Activated CD8-positive, alpha-beta T cell treated with anti-CD3 and anti-CD28 coated beads for 36 hours (primary cell): ENCODE measurements at regions not wholly inside any gene's neighbourhood (a gene's known extent, or its start where the extent isn't known, plus 50 kb on each side); places are given as distances from the start of the nearest gene placed in this dataset.
A peak's percentile ranks its signal among the peaks of the same experiment; 100 is the strongest.

Source experiments
- ATAC-seq: fragments of 200-7000 bp; cut with Tn5 transposase; one replicate; pipeline ENCODE4 v1.10.0; 2021; ENCODE audit warnings: mild to moderate bottlenecking, moderate library complexity
- CTCF ChIA-PET: fragments of 350-600 bp; sonication (Branson Sonifier 250); formaldehyde crosslinking; loops from one replicate; lab custom pipeline; 2021; ENCODE audit warnings: antibody characterized with exemption; lab: Charles Lee
- POLR2A ChIA-PET: fragments of 350-600 bp; sonication (Branson Sonifier 250); formaldehyde crosslinking; loops from one replicate; lab custom pipeline; 2021; ENCODE audit warnings: antibody characterized with exemption; lab: Charles Lee
- DNase-seq: peaks from one replicate; pipeline ENCODE4 v3.0.0-alpha.2; 2020
- H3K27ac Mint-ChIP-seq: one replicate; pipeline ENCODE4 v1.8.0; 2021; ENCODE audit warnings: mild to moderate bottlenecking, mixed read lengths
- H3K27me3 Mint-ChIP-seq: one replicate; pipeline ENCODE4 v1.8.0; 2021; ENCODE audit warnings: mixed read lengths
- H3K36me3 Mint-ChIP-seq: one replicate; pipeline ENCODE4 v1.8.0; 2021; ENCODE audit warnings: low read depth, mixed read lengths
- H3K4me1 Mint-ChIP-seq: one replicate; pipeline ENCODE4 v1.8.0; 2021; ENCODE audit warnings: low read depth, mixed read lengths
- H3K4me3 Mint-ChIP-seq: one replicate; pipeline ENCODE4 v1.8.0; 2021; ENCODE audit warnings: mild to moderate bottlenecking, moderate library complexity, mixed read lengths
- H3K9me3 Mint-ChIP-seq: one replicate; pipeline ENCODE4 v1.8.0; 2021; ENCODE audit warnings: mixed read lengths
- CTCF ChIP-seq: fragments of 200-600 bp; IDR thresholded peaks from one replicate; pipeline ENCODE4 v1.8.0; 2022; ENCODE audit warnings: antibody characterized with exemption, mild to moderate bottlenecking
- intact Hi-C: fragments of 100-400 bp; cut with micrococcal nuclease; formaldehyde crosslinking; loops from one replicate; pipeline ENCODE4 v1.10.0; 2022

GRCh38 chr4:131441004-131441688, 1707.9 kb upstream of the PCDH10 start:
- POLR2A ChIA-PET: no interaction called here
- Mint-ChIP-seq H3K36me3 (no peaks in the 10 kb centered on the region), H3K4me1 (no peaks in the 10 kb centered on the region), H3K27me3 (no peaks in the 10 kb centered on the region), H3K9me3 (peaks cover 8% of the 10 kb centered on the region), H3K4me3 (no peak overlapping the region), H3K27ac (no peak overlapping the region)
- CTCF ChIA-PET: no interaction called here
- TF ChIP-seq CTCF: no peak
- ATAC-seq: no peak
- intact Hi-C loops: no loop called here
- DNase-seq: no peak

- Mint-ChIP-seq H3K4me3 (no peak overlapping the region), H3K27ac (no peak overlapping the region), H3K9me3 (peaks cover 4% of the 10 kb centered on the region), H3K4me1 (no peaks in the 10 kb centered on the region), H3K27me3 (no peaks in the 10 kb centered on the region), H3K36me3 (no peaks in the 10 kb centered on the region)
- ChIA-PET CTCF (no interaction called here), POLR2A (no interaction called here)
- DNase-seq (no peak), ATAC-seq (no peak)
- intact Hi-C loops: no loop called here
- TF ChIP-seq CTCF: no peak
Observed at GRCh38 chr4:131447883-131448282, 1701.2 kb upstream of the PCDH10 start.

- Mint-ChIP-seq H3K4me3 (no peak overlapping the region), H3K27ac (no peak overlapping the region), H3K36me3 (no peaks in the 10 kb centered on the region), H3K9me3 (peaks cover 4% of the 10 kb centered on the region), H3K27me3 (no peaks in the 10 kb centered on the region), H3K4me1 (no peaks in the 10 kb centered on the region)
- TF ChIP-seq CTCF: no peak
- no peak for ATAC-seq
- POLR2A ChIA-PET: no interaction called here
- CTCF ChIA-PET: no interaction called here
- DNase-seq: no peak
- intact Hi-C loops: no loop called here
Observed at GRCh38 chr4:131450572-131451209, 1698.4 kb upstream of the PCDH10 start.

- Mint-ChIP-seq H3K4me1 (no peaks in the 10 kb centered on the region), H3K36me3 (no peaks in the 10 kb centered on the region), H3K27ac (no peak overlapping the region), H3K4me3 (no peak overlapping the region), H3K27me3 (no peaks in the 10 kb centered on the region), H3K9me3 (peaks cover 4% of the 10 kb centered on the region)
- TF ChIP-seq CTCF: no peak
- intact Hi-C loops: no loop called here
- DNase-seq: peak; percentile 8
- CTCF ChIA-PET: no interaction called here
- POLR2A ChIA-PET: no interaction called here
- peak; percentile 61 for ATAC-seq
Observed at GRCh38 chr4:131459430-131460101, 1689.5 kb upstream of the PCDH10 start.

GRCh38 chr4:131470360-131470759, 1678.7 kb upstream of the PCDH10 start:
- ChIA-PET CTCF (no interaction called here), POLR2A (no interaction called here)
- Mint-ChIP-seq H3K4me1 (no peaks in the 10 kb centered on the region), H3K27me3 (no peaks in the 10 kb centered on the region), H3K27ac (no peak overlapping the region), H3K36me3 (no peaks in the 10 kb centered on the region), H3K9me3 (peaks cover 9% of the 10 kb centered on the region), H3K4me3 (no peak overlapping the region)
- ATAC-seq (no peak), DNase-seq (no peak)
- intact Hi-C loops: no loop called here
- TF ChIP-seq CTCF: no peak
